Activated naive CD4-positive, alpha-beta T cell treated with anti-CD3 and anti-CD28 coated beads for 36 hours (primary cell): ENCODE measurements at regions not wholly inside any gene's neighbourhood (a gene's known extent, or its start where the extent isn't known, plus 50 kb on each side); places are given as distances from the start of the nearest gene placed in this dataset.
"Not testable (repeated sequence)": the region's sequence is repeated elsewhere in the genome, so short reads cannot be mapped to it uniquely, and the experiment has no call there.

Experiments
- CTCF ChIA-PET: fragments of 350-600 bp; sonication (Branson Sonifier 250); formaldehyde crosslinking; loops from one replicate; lab custom pipeline; 2021; ENCODE audit warnings: antibody characterized with exemption; lab: Charles Lee
- DNase-seq: peaks from one replicate; pipeline ENCODE4 v3.0.0-alpha.2; 2020
- H3K27ac Mint-ChIP-seq: one replicate; pipeline ENCODE4 v1.8.0; 2021; ENCODE audit warnings: mild to moderate bottlenecking, mixed read lengths
- H3K27me3 Mint-ChIP-seq: one replicate; pipeline ENCODE4 v1.8.0; 2021; ENCODE audit warnings: low read depth, mixed read lengths
- H3K36me3 Mint-ChIP-seq: one replicate; pipeline ENCODE4 v1.8.0; 2021; ENCODE audit warnings: low read depth, mixed read lengths
- H3K4me1 Mint-ChIP-seq: one replicate; pipeline ENCODE4 v1.8.0; 2021; ENCODE audit warnings: low read depth, mixed read lengths
- H3K4me3 Mint-ChIP-seq: one replicate; pipeline ENCODE4 v1.8.0; 2021; ENCODE audit warnings: mild to moderate bottlenecking, moderate library complexity, mixed read lengths
- H3K9me3 Mint-ChIP-seq: one replicate; pipeline ENCODE4 v1.8.0; 2021; ENCODE audit warnings: mixed read lengths
- intact Hi-C: fragments of 100-400 bp; cut with micrococcal nuclease; formaldehyde crosslinking; loops from one replicate; pipeline ENCODE4 v1.15.1; 2023

DNA sequence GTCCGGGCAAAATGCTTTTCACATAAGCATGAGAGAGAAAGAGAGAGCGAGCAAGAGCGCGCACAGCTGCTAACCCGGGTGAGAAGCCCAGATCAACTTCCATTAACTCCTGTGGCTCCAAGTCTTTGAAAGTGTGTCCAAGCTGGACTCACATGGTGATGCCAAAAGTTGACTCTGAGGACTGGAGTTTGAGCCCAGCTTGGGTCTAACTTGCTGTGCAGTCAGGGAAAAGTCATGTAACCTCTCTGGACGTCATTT lies 357.2 kb upstream of the SULF2 start:
- peaks cover 2% of the 10 kb centered on the region for H3K27me3 Mint-ChIP-seq
- H3K27ac Mint-ChIP-seq = no peak overlapping the region
- no peaks in the 10 kb centered on the region for H3K4me1 Mint-ChIP-seq
- intact Hi-C loops = no loop called here
- CTCF ChIA-PET = no interaction called here
- no peaks in the 10 kb centered on the region for H3K9me3 Mint-ChIP-seq
- no peaks in the 10 kb centered on the region for H3K36me3 Mint-ChIP-seq
- no peak overlapping the region for H3K4me3 Mint-ChIP-seq
- no peak for DNase-seq

DNA sequence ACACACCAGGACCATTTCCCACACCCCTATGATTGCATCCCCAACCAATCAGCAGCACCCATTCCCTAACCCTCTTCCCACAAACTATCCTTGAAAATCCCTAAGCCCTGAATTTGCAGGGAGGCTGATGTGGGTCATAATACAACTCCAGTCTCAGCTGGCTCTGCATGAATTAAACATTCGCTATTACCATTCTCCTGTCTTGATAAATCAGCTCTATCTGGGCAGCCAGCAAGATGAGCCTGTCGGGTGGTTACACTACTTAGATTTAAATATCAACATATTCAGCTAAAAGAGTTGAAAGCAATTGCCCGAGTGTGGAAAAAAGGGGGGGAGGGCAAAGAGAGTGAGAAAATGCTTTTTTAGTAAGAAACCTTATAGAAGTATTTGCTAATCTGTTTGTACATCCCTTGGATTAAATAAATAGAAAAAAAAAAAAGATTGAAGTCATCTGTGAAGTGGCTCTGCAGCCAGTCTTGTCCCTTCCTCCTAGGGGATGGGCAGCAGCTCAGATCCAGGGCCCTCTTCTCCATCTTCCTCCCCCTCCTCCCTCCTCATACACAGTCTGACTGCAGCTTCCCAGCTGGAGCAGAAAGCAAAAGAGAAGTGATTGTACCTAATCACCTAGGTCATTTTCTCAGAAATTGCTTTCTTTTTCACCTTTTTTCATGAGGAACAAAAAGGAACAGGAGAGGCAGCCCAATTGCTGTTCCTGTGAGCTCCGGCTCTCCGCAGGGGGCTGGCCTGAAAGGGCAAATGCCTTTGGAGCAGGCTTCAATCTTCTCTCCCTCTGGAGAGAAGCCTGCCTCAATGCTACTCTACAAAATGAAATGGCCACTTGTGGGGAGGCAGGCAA lies 356.6 kb upstream of the SULF2 start:
- no peak for DNase-seq
- intact Hi-C loops = no loop called here
- peaks cover 2% of the 10 kb centered on the region for H3K27me3 Mint-ChIP-seq
- CTCF ChIA-PET = no interaction called here
- H3K4me3 Mint-ChIP-seq = no peak overlapping the region
- H3K4me1 Mint-ChIP-seq = no peaks in the 10 kb centered on the region
- H3K27ac Mint-ChIP-seq = no peak overlapping the region
- H3K36me3 Mint-ChIP-seq = no peaks in the 10 kb centered on the region
- no peaks in the 10 kb centered on the region for H3K9me3 Mint-ChIP-seq

GRCh38 chr20:48139262-48140041 lies 354.2 kb upstream of the SULF2 start:
- Mint-ChIP-seq H3K4me3 (no peak overlapping the region), H3K27me3 (peaks cover 4% of the 10 kb centered on the region), H3K4me1 (no peaks in the 10 kb centered on the region), H3K27ac (no peak overlapping the region), H3K9me3 (no peaks in the 10 kb centered on the region), H3K36me3 (no peaks in the 10 kb centered on the region)
- CTCF ChIA-PET = no interaction called here
- intact Hi-C loops = no loop called here
- no peak for DNase-seq

GRCh38 chr20:48132834-48133233 lies 347.6 kb upstream of the SULF2 start:
- H3K27ac Mint-ChIP-seq = no peak overlapping the region
- peaks cover 19% of the 10 kb centered on the region for H3K27me3 Mint-ChIP-seq
- no peaks in the 10 kb centered on the region for H3K4me1 Mint-ChIP-seq
- CTCF ChIA-PET = no interaction called here
- no peak overlapping the region for H3K4me3 Mint-ChIP-seq
- no peaks in the 10 kb centered on the region for H3K36me3 Mint-ChIP-seq
- peaks cover 1% of the 10 kb centered on the region for H3K9me3 Mint-ChIP-seq
- intact Hi-C loops = no loop called here
- no peak for DNase-seq

GRCh38 chr20:48131581-48131980 lies 346.3 kb upstream of the SULF2 start:
- no peak overlapping the region for H3K4me3 Mint-ChIP-seq
- no peak for DNase-seq
- H3K4me1 Mint-ChIP-seq = no peaks in the 10 kb centered on the region
- intact Hi-C loops = no loop called here
- no peak overlapping the region for H3K27ac Mint-ChIP-seq
- CTCF ChIA-PET = interaction anchor here (0.6 to 0.9 kb wide), 2 partner anchors 25 to 489 kb away, joined by 3 read pairs; no protein-coding TSS in a partner anchor
- H3K27me3 Mint-ChIP-seq = peaks cover 19% of the 10 kb centered on the region
- H3K36me3 Mint-ChIP-seq = no peaks in the 10 kb centered on the region
- H3K9me3 Mint-ChIP-seq = peaks cover 1% of the 10 kb centered on the region

- Mint-ChIP-seq H3K36me3 (no peaks in the 10 kb centered on the region), H3K4me3 (no peak overlapping the region), H3K27me3 (peaks cover 17% of the 10 kb centered on the region), H3K4me1 (no peaks in the 10 kb centered on the region), H3K27ac (no peak overlapping the region), H3K9me3 (peaks cover 1% of the 10 kb centered on the region)
- CTCF ChIA-PET = no interaction called here
- intact Hi-C loops = no loop called here
- DNase-seq = no peak
These were observed 344.2 kb upstream of the SULF2 start for GRCh38 chr20:48129345-48129942.

GRCh38 chr20:48128436-48128835 lies 343.2 kb upstream of the SULF2 start:
- no peaks in the 10 kb centered on the region for H3K36me3 Mint-ChIP-seq
- H3K27me3 Mint-ChIP-seq = peaks cover 9% of the 10 kb centered on the region
- H3K27ac Mint-ChIP-seq = no peak overlapping the region
- peaks cover 1% of the 10 kb centered on the region for H3K9me3 Mint-ChIP-seq
- no peak for DNase-seq
- CTCF ChIA-PET = no interaction called here
- H3K4me1 Mint-ChIP-seq = no peaks in the 10 kb centered on the region
- no peak overlapping the region for H3K4me3 Mint-ChIP-seq
- intact Hi-C loops = no loop called here

DNA sequence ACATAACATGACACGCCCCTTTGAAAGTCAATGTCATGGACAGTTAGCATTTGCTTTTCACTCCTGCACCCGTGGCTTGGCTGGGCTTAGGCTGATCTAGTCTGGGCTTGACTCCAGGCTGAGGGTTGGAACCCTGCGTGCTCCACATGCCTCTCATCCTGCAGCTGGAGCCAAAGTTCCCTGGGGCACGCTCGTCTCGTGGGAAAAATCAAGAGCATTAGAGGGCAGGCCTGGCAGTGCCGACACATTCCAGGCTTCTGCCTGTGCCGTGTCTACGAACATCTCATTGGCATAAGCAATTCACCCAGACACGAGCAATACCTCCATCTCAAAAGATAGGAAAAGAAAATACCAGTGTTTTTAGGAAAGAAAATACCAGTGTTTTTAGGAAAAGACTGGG lies 342.7 kb upstream of the SULF2 start:
- H3K36me3 Mint-ChIP-seq, DNase-seq, H3K4me1 Mint-ChIP-seq, H3K27me3 Mint-ChIP-seq, intact Hi-C loops, CTCF ChIA-PET, H3K27ac Mint-ChIP-seq, H3K4me3 Mint-ChIP-seq, H3K9me3 Mint-ChIP-seq: not testable (repeated sequence)

- H3K27me3 Mint-ChIP-seq, H3K36me3 Mint-ChIP-seq, H3K27ac Mint-ChIP-seq, CTCF ChIA-PET, H3K4me3 Mint-ChIP-seq, DNase-seq, intact Hi-C loops, H3K9me3 Mint-ChIP-seq, H3K4me1 Mint-ChIP-seq: not testable (repeated sequence)
These were observed 341.9 kb upstream of the SULF2 start for GRCh38 chr20:48127133-48127532.

GRCh38 chr20:48126227-48126740 lies 341.0 kb upstream of the SULF2 start:
- no peaks in the 10 kb centered on the region for H3K36me3 Mint-ChIP-seq
- H3K9me3 Mint-ChIP-seq = no peaks in the 10 kb centered on the region
- no peak overlapping the region for H3K27ac Mint-ChIP-seq
- DNase-seq = no peak
- H3K4me1 Mint-ChIP-seq = no peaks in the 10 kb centered on the region
- CTCF ChIA-PET = no interaction called here
- H3K4me3 Mint-ChIP-seq = no peak overlapping the region
- H3K27me3 Mint-ChIP-seq = peaks cover 2% of the 10 kb centered on the region
- intact Hi-C loops = no loop called here

- Mint-ChIP-seq H3K4me1 (no peaks in the 10 kb centered on the region), H3K27me3 (peaks cover 2% of the 10 kb centered on the region), H3K4me3 (no peak overlapping the region), H3K27ac (no peak overlapping the region), H3K36me3 (no peaks in the 10 kb centered on the region), H3K9me3 (no peaks in the 10 kb centered on the region)
- CTCF ChIA-PET = no interaction called here
- intact Hi-C loops = no loop called here
- no peak for DNase-seq
These were observed 339.7 kb upstream of the SULF2 start for GRCh38 chr20:48124960-48125359.

GRCh38 chr20:48124181-48124782 lies 339.0 kb upstream of the SULF2 start:
- intact Hi-C loops = no loop called here
- no peak overlapping the region for H3K27ac Mint-ChIP-seq
- CTCF ChIA-PET = no interaction called here
- peaks cover 2% of the 10 kb centered on the region for H3K27me3 Mint-ChIP-seq
- no peak overlapping the region for H3K4me3 Mint-ChIP-seq
- H3K4me1 Mint-ChIP-seq = no peaks in the 10 kb centered on the region
- no peak for DNase-seq
- H3K36me3 Mint-ChIP-seq = no peaks in the 10 kb centered on the region
- H3K9me3 Mint-ChIP-seq = no peaks in the 10 kb centered on the region
